Fibroblast of lung (primary cell): ENCODE measurements at regions not wholly inside any gene's neighbourhood (a gene's known extent, or its start where the extent isn't known, plus 50 kb on each side); places are given as distances from the start of the nearest gene placed in this dataset.

Source experiments
- EZH2 ChIP-seq: IDR thresholded peaks from 2 replicates; pipeline ENCODE4 v1.5.1; 2012; ENCODE audit warnings: low read length, control low read depth, mild to moderate bottlenecking; ENCODE audit errors: missing control alignments
- TF ChIP-seq, protein P1 (sequence below), 2 donors: IDR thresholded peaks in 1 of 2; conservative IDR thresholded peaks in 1 of 2; 1 replicate in 1 of 2; 2 replicates in 1 of 2; pipeline ENCODE4 v1.5.1; 2011 to 2012; ENCODE audit warnings: low read length in 2 of 2, control low read depth in 1 of 2, inconsistent platforms in 1 of 2, low read depth in 1 of 2, mild to moderate bottlenecking in 1 of 2

DNA sequence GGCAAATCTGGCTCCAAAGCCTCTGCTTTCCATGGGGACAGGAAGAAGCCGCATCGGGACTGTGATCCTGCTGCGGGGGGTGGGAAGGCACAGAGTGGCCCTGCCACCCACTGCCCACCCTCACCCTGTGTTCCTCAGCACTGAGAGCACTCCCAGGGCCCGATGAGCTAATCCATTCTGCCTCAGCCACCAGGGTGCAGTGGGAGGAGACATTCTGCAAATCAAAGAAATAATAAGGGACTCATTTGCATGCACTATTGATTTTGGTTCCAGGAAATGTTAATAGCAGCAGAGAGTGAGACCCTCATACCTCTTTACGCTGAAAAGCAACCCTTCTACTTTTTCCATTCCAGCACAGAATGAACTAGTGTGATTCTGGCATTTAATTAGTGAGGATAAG is 572.8 kb downstream of the INHBA start:
- TF ChIP-seq, protein P1, sequence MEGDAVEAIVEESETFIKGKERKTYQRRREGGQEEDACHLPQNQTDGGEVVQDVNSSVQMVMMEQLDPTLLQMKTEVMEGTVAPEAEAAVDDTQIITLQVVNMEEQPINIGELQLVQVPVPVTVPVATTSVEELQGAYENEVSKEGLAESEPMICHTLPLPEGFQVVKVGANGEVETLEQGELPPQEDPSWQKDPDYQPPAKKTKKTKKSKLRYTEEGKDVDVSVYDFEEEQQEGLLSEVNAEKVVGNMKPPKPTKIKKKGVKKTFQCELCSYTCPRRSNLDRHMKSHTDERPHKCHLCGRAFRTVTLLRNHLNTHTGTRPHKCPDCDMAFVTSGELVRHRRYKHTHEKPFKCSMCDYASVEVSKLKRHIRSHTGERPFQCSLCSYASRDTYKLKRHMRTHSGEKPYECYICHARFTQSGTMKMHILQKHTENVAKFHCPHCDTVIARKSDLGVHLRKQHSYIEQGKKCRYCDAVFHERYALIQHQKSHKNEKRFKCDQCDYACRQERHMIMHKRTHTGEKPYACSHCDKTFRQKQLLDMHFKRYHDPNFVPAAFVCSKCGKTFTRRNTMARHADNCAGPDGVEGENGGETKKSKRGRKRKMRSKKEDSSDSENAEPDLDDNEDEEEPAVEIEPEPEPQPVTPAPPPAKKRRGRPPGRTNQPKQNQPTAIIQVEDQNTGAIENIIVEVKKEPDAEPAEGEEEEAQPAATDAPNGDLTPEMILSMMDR (conservative IDR thresholded peaks at IDR 0.05 in 1 of 2, IDR thresholded peaks at IDR 0.05 in 1 of 2; ENCODE audit: low read depth in 1 of 2, low read length in 2 of 2): no peak
- TF ChIP-seq EZH2: no peak
